ENCODE measurements at regions not wholly inside any gene's neighbourhood (a gene's known extent, or its start where the extent isn't known, plus 50 kb on each side); places are given as distances from the start of the nearest gene placed in this dataset.

DNA sequence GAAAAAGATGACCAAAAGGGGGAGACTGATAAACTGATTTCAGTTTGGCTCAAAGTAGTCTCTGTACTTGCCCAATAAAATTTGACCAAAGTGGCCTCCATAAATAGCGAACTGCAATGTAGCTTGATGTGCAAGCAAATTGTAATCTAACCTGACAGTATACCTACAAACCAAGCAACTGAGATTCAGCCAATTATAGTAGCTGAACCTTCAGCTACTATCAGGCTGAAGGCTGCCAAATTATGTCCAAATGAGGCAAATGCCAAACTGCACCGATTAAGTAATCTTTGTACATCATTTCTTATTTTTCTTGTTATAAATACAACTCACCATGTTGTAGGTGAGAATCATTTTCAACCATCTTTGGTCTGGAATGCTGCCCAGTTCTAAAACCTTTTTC lies 390.6 kb downstream of the CDH9 start:
- no peaks in the 10 kb centered on the region for H3K27me3 ChIP-seq (ENCODE audit: control insufficient read depth in 1 of 2, insufficient read depth in 2 of 2, low read length in 2 of 2)
- H3K27ac ChIP-seq (ENCODE audit: low read depth in 1 of 2, low read length in 2 of 2), result no peak overlapping the region
- H3K4me1 ChIP-seq (ENCODE audit: insufficient read depth, low read length), result no peaks in the 10 kb centered on the region
- Mint-ChIP-seq H3K4me3 (no peak overlapping the region), H3K27me3 (no peaks in the 10 kb centered on the region), H3K9me3 (peaks cover 12% of the 10 kb centered on the region), H3K27ac (no peak overlapping the region), H3K4me1 (ENCODE audit: low read depth) (no peaks in the 10 kb centered on the region), H3K36me3 (ENCODE audit: low read depth) (no peaks in the 10 kb centered on the region)
- no peak for ATAC-seq (ENCODE audit: poor library complexity)
- ChIA-PET POLR2A (no interaction called here), CTCF (no interaction called here)
- DNase-seq, result no peak
- no peak overlapping the region for H3K4me3 ChIP-seq (ENCODE audit: low read length)
- intact Hi-C loops (cut with DNase I, micrococcal nuclease), result no loop called here
- no peaks in the 10 kb centered on the region for H3K36me3 ChIP-seq (ENCODE audit: insufficient read depth, low read length)
- TF ChIP-seq, protein P1, sequence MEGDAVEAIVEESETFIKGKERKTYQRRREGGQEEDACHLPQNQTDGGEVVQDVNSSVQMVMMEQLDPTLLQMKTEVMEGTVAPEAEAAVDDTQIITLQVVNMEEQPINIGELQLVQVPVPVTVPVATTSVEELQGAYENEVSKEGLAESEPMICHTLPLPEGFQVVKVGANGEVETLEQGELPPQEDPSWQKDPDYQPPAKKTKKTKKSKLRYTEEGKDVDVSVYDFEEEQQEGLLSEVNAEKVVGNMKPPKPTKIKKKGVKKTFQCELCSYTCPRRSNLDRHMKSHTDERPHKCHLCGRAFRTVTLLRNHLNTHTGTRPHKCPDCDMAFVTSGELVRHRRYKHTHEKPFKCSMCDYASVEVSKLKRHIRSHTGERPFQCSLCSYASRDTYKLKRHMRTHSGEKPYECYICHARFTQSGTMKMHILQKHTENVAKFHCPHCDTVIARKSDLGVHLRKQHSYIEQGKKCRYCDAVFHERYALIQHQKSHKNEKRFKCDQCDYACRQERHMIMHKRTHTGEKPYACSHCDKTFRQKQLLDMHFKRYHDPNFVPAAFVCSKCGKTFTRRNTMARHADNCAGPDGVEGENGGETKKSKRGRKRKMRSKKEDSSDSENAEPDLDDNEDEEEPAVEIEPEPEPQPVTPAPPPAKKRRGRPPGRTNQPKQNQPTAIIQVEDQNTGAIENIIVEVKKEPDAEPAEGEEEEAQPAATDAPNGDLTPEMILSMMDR (IDR thresholded peaks at IDR 0.05), result no peak
- H3K9me3 ChIP-seq (ENCODE audit: control insufficient read depth in 1 of 2, insufficient read depth in 1 of 2, low read length in 2 of 2), result peaks cover 0 to 4% of the 10 kb centered on the region in 2 experiments

DNA sequence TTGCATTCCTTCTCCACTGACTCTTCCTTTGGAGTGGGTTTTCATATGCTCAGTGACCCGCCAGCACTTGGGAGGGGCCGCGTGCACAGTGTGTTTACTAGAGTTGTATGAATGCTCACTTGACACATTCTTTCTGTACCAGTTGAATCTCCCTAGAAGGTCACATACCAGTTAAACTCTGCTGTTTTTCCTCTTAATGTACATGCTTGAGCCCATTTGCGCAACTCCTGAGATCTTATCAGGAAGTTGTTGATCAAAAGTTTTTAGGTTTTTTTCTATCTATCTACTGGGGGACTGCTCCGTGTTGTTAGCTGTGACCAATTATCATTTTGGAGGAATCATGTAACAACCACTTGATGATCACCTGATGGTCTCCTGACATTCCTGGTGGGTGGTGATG lies 392.7 kb downstream of the CDH9 start:
- Histone ChIP-seq H3K9me3 (ENCODE audit: control insufficient read depth in 1 of 2, insufficient read depth in 1 of 2, low read length in 2 of 2) (peaks cover 0 to 4% of the 10 kb centered on the region in 2 experiments), H3K27me3 (ENCODE audit: control insufficient read depth in 1 of 2, insufficient read depth in 2 of 2, low read length in 2 of 2) (no peaks in the 10 kb centered on the region), H3K36me3 (ENCODE audit: insufficient read depth, low read length) (no peaks in the 10 kb centered on the region), H3K4me1 (ENCODE audit: insufficient read depth, low read length) (no peaks in the 10 kb centered on the region), H3K27ac (ENCODE audit: low read depth in 1 of 2, low read length in 2 of 2) (no peak overlapping the region), H3K4me3 (ENCODE audit: low read length) (no peak overlapping the region)
- H3K4me3 Mint-ChIP-seq, result no peak overlapping the region
- POLR2A ChIA-PET, result no interaction called here
- no peak overlapping the region for H3K27ac Mint-ChIP-seq
- peaks cover 20% of the 10 kb centered on the region for H3K9me3 Mint-ChIP-seq
- DNase-seq (no peak), ATAC-seq (ENCODE audit: poor library complexity) (no peak)
- no peaks in the 10 kb centered on the region for H3K36me3 Mint-ChIP-seq (ENCODE audit: low read depth)
- intact Hi-C loops (cut with DNase I, micrococcal nuclease), result no loop called here
- H3K4me1 Mint-ChIP-seq (ENCODE audit: low read depth), result no peaks in the 10 kb centered on the region
- no peaks in the 10 kb centered on the region for H3K27me3 Mint-ChIP-seq
- TF ChIP-seq, protein P1 (IDR thresholded peaks at IDR 0.05), result no peak
- CTCF ChIA-PET, result no interaction called here

DNA sequence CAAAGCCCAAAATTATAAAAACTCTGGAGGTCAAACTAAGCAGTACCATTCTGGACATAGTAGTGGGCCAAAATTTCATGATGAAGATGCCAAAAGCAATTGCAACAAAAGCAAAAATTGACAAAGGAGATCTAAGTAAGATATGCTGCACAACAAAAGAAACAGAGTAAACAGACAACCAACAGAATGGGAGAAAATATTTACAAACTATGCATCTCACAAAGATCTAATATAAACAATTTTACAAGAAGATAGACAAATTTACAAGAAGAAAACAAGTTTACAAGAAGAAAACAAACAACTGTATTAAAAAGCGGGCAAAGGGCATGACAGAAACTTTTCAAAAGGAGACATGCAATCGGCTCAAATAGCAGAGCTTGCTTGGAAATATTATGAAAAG lies 396.9 kb downstream of the CDH9 start:
- Mint-ChIP-seq H3K4me3 (no peak overlapping the region), H3K9me3 (peaks cover 24% of the 10 kb centered on the region), H3K4me1 (ENCODE audit: low read depth) (no peaks in the 10 kb centered on the region), H3K36me3 (ENCODE audit: low read depth) (no peaks in the 10 kb centered on the region), H3K27me3 (no peaks in the 10 kb centered on the region), H3K27ac (no peak overlapping the region)
- intact Hi-C loops (cut with DNase I, micrococcal nuclease), result no loop called here
- TF ChIP-seq, protein P1 (IDR thresholded peaks at IDR 0.05), result no peak
- ChIA-PET CTCF (no interaction called here), POLR2A (no interaction called here)
- Histone ChIP-seq H3K27me3 (ENCODE audit: control insufficient read depth in 1 of 2, insufficient read depth in 2 of 2, low read length in 2 of 2) (no peaks in the 10 kb centered on the region), H3K36me3 (ENCODE audit: insufficient read depth, low read length) (no peaks in the 10 kb centered on the region), H3K27ac (ENCODE audit: low read depth in 1 of 2, low read length in 2 of 2) (no peak overlapping the region), H3K4me3 (ENCODE audit: low read length) (no peak overlapping the region), H3K9me3 (ENCODE audit: control insufficient read depth in 1 of 2, insufficient read depth in 1 of 2, low read length in 2 of 2) (peaks cover 0 to 4% of the 10 kb centered on the region in 2 experiments), H3K4me1 (ENCODE audit: insufficient read depth, low read length) (no peaks in the 10 kb centered on the region)
- ATAC-seq (ENCODE audit: poor library complexity) (no peak), DNase-seq (no peak)

Measured in CD4-positive, alpha-beta T cell (primary cell).